ENCODE measurements at regions not wholly inside any gene's neighbourhood (a gene's known extent, or its start where the extent isn't known, plus 50 kb on each side); places are given as distances from the start of the nearest gene placed in this dataset.

DNA sequence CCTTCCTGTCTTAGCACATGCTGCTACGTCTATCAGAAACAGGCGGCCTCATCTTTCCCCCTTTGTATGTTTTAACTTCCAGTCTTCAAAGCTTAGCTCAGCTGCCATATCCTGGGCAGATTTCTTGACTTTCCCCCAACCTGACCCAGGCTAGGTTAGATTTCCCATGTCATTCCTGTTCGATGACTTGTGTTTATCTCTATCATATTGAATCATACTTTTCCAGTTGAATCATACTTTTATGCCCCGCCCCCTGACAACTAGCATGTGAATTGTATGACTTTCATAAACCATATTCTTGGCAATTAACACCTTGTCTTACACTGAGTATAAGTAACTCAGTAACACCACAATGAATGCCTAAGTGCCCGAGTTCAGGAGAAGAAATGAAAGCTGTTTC lies 128.3 kb downstream of the CYRIA start:
- TF ChIP-seq, protein P1, sequence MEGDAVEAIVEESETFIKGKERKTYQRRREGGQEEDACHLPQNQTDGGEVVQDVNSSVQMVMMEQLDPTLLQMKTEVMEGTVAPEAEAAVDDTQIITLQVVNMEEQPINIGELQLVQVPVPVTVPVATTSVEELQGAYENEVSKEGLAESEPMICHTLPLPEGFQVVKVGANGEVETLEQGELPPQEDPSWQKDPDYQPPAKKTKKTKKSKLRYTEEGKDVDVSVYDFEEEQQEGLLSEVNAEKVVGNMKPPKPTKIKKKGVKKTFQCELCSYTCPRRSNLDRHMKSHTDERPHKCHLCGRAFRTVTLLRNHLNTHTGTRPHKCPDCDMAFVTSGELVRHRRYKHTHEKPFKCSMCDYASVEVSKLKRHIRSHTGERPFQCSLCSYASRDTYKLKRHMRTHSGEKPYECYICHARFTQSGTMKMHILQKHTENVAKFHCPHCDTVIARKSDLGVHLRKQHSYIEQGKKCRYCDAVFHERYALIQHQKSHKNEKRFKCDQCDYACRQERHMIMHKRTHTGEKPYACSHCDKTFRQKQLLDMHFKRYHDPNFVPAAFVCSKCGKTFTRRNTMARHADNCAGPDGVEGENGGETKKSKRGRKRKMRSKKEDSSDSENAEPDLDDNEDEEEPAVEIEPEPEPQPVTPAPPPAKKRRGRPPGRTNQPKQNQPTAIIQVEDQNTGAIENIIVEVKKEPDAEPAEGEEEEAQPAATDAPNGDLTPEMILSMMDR (conservative IDR thresholded peaks at IDR 0.05; ENCODE audit: control insufficient read depth, insufficient read depth, low read depth, low read length), result no peak
- H3K4me3 ChIP-seq (ENCODE audit: control insufficient read depth, low read depth, low read length), result no peak overlapping the region
- peak; percentile 6 for DNase-seq (ENCODE audit: low read depth)

- TF ChIP-seq, protein P1 (conservative IDR thresholded peaks at IDR 0.05; ENCODE audit: control insufficient read depth, insufficient read depth, low read depth, low read length), result no peak
- H3K4me3 ChIP-seq (ENCODE audit: control insufficient read depth, low read depth, low read length), result no peak overlapping the region
- DNase-seq (ENCODE audit: low read depth), result no peak
Measured at GRCh38 chr2:16526193-16526592, 139.4 kb downstream of the CYRIA start.

DNA sequence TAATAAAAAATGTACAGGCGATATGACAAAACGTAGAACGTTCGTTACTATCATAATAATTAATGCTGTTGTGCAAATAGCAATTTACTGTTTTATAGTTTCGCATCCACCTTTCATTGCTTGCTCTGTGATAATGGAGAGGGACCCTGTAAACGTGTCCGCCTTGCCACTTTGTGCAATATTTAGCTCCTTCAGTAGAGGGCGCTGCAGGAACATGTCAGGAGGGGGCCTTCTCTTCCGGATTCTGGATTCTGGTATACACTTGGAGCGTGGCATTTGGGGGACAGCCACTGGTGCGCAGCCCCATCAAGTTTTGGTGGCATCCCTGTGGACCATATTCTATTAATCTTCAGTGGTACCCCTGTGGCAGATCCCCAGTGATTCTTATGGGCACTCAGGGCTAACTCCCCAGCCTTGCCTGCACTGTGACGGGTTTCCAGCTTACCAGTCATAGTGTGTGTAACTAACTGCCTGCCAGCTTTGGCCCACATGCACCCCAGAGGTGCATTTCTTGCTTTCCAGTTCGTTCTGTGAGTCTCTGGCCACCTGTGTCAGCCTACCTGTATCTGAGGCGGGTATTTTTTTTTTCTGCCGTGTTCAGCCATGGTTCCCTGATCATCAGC lies 140.3 kb downstream of the CYRIA start:
- no peak overlapping the region for H3K4me3 ChIP-seq (ENCODE audit: control insufficient read depth, low read depth, low read length)
- TF ChIP-seq, protein P1 (conservative IDR thresholded peaks at IDR 0.05; ENCODE audit: control insufficient read depth, insufficient read depth, low read depth, low read length), result peak; percentile 44
- peak; percentile 10 for DNase-seq (ENCODE audit: low read depth)

GRCh38 chr2:16523711-16524110 lies 141.9 kb downstream of the CYRIA start:
- TF ChIP-seq, protein P1 (conservative IDR thresholded peaks at IDR 0.05; ENCODE audit: control insufficient read depth, insufficient read depth, low read depth, low read length), result no peak
- H3K4me3 ChIP-seq (ENCODE audit: control insufficient read depth, low read depth, low read length), result no peak overlapping the region
- no peak for DNase-seq (ENCODE audit: low read depth)

DNA sequence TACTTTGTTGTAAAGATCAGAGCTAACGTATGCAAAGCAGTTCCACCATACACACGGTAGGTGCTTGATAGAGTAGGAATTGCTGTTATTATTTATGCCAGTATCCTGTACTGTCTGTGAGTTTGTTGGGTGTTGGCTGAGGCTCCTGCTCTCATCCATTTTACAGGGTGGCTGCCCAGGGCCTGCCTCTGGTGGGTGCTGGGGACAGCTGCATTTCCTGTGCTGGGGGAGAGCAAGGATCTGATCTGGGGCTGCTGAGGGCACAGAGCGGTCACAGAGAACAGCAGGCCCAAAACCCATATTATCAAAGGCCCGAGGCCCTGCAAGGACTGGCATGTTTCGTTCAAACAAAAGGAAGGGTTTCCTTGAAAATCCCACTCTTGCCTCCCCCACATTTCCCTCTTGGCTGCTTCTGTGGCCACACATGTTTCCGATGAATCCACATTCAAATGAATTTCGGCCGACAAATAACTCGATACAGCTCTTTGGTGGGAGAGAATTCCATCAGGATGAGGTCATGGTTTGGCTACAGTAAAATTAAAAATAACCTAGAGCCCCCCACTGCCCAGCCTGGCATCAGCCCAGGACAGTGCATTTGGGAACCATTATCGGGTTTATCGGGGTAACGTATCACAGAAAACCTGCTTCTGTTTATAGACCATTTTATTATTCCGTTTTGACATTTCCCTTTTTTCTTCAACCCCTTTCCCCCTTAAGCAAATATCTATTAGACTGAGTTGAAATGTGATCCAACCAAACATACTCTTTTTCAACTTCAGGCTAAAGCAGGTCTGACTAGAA lies 143.4 kb downstream of the CYRIA start:
- no peak for DNase-seq (ENCODE audit: low read depth)
- H3K4me3 ChIP-seq (ENCODE audit: control insufficient read depth, low read depth, low read length), result no peak overlapping the region

DNA sequence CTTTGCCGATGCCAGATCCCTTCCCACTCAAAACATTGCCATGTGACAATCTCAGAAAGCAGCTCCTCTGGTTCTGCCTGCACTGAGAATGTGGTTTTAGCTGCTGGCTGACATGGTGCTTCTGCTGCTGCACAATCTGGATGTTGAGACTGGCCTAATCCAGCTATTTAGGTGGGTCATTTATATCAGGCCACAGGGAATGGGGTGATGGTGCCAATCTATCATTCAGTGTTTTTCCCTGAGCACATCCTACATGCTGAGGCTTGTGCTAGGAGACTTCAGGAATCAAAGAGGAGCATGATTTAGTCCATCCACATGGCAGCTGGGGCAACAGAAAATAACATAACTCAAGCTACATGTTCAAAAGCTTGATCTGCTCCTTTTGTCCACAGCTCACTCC lies 144.7 kb downstream of the CYRIA start:
- no peak for DNase-seq (ENCODE audit: low read depth)
- TF ChIP-seq, protein P1 (conservative IDR thresholded peaks at IDR 0.05; ENCODE audit: control insufficient read depth, insufficient read depth, low read depth, low read length), result no peak
- H3K4me3 ChIP-seq (ENCODE audit: control insufficient read depth, low read depth, low read length), result no peak overlapping the region

More for the DNA sequence above, 143.4 kb downstream of the CYRIA start:
- TF ChIP-seq, protein P1 (conservative IDR thresholded peaks at IDR 0.05; ENCODE audit: control insufficient read depth, insufficient read depth, low read depth, low read length), result no peak
